Prostate gland (tissue), 2 donors: ENCODE measurements at regions not wholly inside any gene's neighbourhood (a gene's known extent, or its start where the extent isn't known, plus 50 kb on each side); places are given as distances from the start of the nearest gene placed in this dataset.

Experiments
- DNase-seq: peaks from one replicate; pipeline ENCODE4 v3.0.0-alpha.2; 2019; ENCODE audit warnings: low spot score
- H3K27ac ChIP-seq, 2 donors: fragments of 200-600 bp; sonication (generic); 2 replicates each; pipeline ENCODE4 v1.5.1; 2017 to 2019
- H3K27me3 ChIP-seq: fragments of 200-600 bp; sonication (generic); replicated peaks from 2 replicates; pipeline ENCODE4 v1.5.1; 2019; ENCODE audit not compliant: insufficient read depth
- H3K36me3 ChIP-seq, 2 donors: fragments of 200-600 bp; sonication (generic); 1 replicate in 1 of 2; 2 replicates in 1 of 2; pipeline versions ENCODE4 v1.5.1 to v1.8.1; 2017 to 2019
- H3K4me1 ChIP-seq: fragments of 200-600 bp; sonication (generic); replicated peaks from 2 replicates; pipeline ENCODE4 v1.5.1; 2019
- H3K4me3 ChIP-seq, 2 donors: fragments of 200-600 bp; sonication (generic); 2 replicates each; pipeline ENCODE4 v1.5.1; 2017 to 2019
- H3K9me3 ChIP-seq: fragments of 200-600 bp; sonication (generic); 2 replicates; pipeline ENCODE4 v1.5.1; 2017
- POLR2A ChIP-seq: fragments of 450-650 bp; IDR thresholded peaks from one replicate; pipeline ENCODE4 v1.6.1; 2016; ENCODE audit warnings: antibody characterized with exemption, mild to moderate bottlenecking
- POLR2AphosphoS5 ChIP-seq: sonication (generic); formaldehyde crosslinking; IDR thresholded peaks from one replicate; pipeline ENCODE4 v1.6.1; 2017; ENCODE audit warnings: antibody characterized with exemption
- WGBS: methylation state at CpG from one replicate; pipeline ENCODE4 v1.1.5; 2018; 5-methylcytosine and 5-hydroxymethylcytosine counted together
- intact Hi-C: fragments of 100-400 bp; cut with DNase I; formaldehyde crosslinking; loops from one replicate; pipeline ENCODE4 v1.14.2; 2022
- TF ChIP-seq, protein P1 (sequence below), 4 experiments: fragments of 200-600 bp in 2 of 4; fragments of 450-650 bp in 2 of 4; sonication (generic) in 2 of 4; IDR thresholded peaks; 1 replicate in 3 of 4; 2 replicates in 1 of 4; pipeline ENCODE4 v1.5.1; 2016 to 2019; ENCODE audit warnings: antibody characterized with exemption in 4 of 4, mild to moderate bottlenecking in 2 of 4, moderate library complexity in 2 of 4

GRCh38 chr18:50473881-50474280 lies 86.0 kb upstream of the MAPK4 start:
- H3K27ac ChIP-seq: no peak overlapping the region
- TF ChIP-seq POLR2AphosphoS5 (no peak), POLR2A (no peak)
- TF ChIP-seq, protein P1, sequence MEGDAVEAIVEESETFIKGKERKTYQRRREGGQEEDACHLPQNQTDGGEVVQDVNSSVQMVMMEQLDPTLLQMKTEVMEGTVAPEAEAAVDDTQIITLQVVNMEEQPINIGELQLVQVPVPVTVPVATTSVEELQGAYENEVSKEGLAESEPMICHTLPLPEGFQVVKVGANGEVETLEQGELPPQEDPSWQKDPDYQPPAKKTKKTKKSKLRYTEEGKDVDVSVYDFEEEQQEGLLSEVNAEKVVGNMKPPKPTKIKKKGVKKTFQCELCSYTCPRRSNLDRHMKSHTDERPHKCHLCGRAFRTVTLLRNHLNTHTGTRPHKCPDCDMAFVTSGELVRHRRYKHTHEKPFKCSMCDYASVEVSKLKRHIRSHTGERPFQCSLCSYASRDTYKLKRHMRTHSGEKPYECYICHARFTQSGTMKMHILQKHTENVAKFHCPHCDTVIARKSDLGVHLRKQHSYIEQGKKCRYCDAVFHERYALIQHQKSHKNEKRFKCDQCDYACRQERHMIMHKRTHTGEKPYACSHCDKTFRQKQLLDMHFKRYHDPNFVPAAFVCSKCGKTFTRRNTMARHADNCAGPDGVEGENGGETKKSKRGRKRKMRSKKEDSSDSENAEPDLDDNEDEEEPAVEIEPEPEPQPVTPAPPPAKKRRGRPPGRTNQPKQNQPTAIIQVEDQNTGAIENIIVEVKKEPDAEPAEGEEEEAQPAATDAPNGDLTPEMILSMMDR (IDR thresholded peaks at IDR 0.05): no peak
- DNase-seq: no peak
- H3K9me3 ChIP-seq: no peaks in the 10 kb centered on the region
- no peaks in the 10 kb centered on the region for H3K27me3 ChIP-seq
- H3K36me3 ChIP-seq: no peaks in the 10 kb centered on the region
- WGBS: 75% methylated on average over 3 of the region's 5 CpGs
- H3K4me1 ChIP-seq: no peaks in the 10 kb centered on the region
- H3K4me3 ChIP-seq: no peak overlapping the region
- intact Hi-C loops: no loop called here

DNA sequence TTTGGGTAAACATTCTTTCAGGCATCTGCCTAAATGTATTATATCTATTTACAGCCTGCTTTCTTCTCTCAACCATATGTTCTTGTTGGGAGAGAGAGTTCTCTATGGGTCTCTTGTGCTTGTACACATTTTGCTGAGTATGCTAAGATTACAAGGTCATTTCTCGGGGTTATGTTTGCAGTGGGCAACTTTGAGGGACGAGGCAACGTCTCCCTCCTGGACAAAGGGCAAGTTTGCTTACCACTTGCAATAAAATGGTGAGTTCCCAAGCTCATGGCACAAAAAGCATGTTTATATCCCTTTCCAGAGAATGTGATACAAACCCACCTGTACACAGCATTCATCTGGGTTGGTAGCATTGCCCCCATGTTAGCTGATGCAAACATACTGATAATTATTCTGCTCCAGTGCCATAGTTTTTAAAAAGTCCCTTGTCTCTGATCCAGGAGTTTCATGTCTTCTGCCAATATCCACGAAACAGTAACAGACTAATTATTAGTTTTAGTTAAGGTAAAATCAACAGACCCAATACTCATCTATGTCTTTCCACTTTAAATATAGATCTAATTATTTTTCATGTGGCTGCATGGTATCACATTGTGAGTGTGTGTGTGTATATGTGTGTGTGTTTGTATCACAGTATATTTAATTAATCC lies 84.2 kb upstream of the MAPK4 start:
- H3K27me3 ChIP-seq: no peaks in the 10 kb centered on the region
- no peak overlapping the region for H3K4me3 ChIP-seq
- H3K27ac ChIP-seq: no peak overlapping the region
- 56% methylated on average over 4 of the region's 4 CpGs for WGBS
- no peaks in the 10 kb centered on the region for H3K36me3 ChIP-seq
- H3K9me3 ChIP-seq: no peaks in the 10 kb centered on the region
- DNase-seq: no peak
- H3K4me1 ChIP-seq: no peaks in the 10 kb centered on the region
- TF ChIP-seq POLR2A (no peak), POLR2AphosphoS5 (no peak)
- TF ChIP-seq, protein P1 (IDR thresholded peaks at IDR 0.05): no peak
- intact Hi-C loops: no loop called here

- DNase-seq: no peak
- intact Hi-C loops: no loop called here
- Histone ChIP-seq H3K4me1 (no peaks in the 10 kb centered on the region), H3K27ac (no peak overlapping the region), H3K36me3 (no peaks in the 10 kb centered on the region), H3K27me3 (no peaks in the 10 kb centered on the region), H3K4me3 (no peak overlapping the region), H3K9me3 (no peaks in the 10 kb centered on the region)
- TF ChIP-seq POLR2AphosphoS5: no peak
- TF ChIP-seq, protein P1 (IDR thresholded peaks at IDR 0.05): no peak
- TF ChIP-seq POLR2A: no peak
- 27% methylated on average over 2 of the region's 2 CpGs for WGBS
Measured at GRCh38 chr18:50492097-50492496, 67.8 kb upstream of the MAPK4 start.

GRCh38 chr18:50494569-50494968 lies 65.3 kb upstream of the MAPK4 start:
- Histone ChIP-seq H3K36me3 (no peaks in the 10 kb centered on the region), H3K4me1 (no peaks in the 10 kb centered on the region), H3K27me3 (no peaks in the 10 kb centered on the region), H3K27ac (no peak overlapping the region), H3K9me3 (no peaks in the 10 kb centered on the region), H3K4me3 (no peak overlapping the region)
- no peak for DNase-seq
- TF ChIP-seq POLR2AphosphoS5: no peak
- TF ChIP-seq, protein P1 (IDR thresholded peaks at IDR 0.05): no peak
- TF ChIP-seq POLR2A: no peak
- intact Hi-C loops: no loop called here
- 82% methylated on average over 3 of the region's 3 CpGs for WGBS

- intact Hi-C loops: loop anchor here (2.0 to 10.0 kb wide), 3 partner anchors 56 to 278 kb away; partner anchors contain the start of gene MAPK4
- no peaks in the 10 kb centered on the region for H3K9me3 ChIP-seq
- H3K36me3 ChIP-seq: no peaks in the 10 kb centered on the region
- DNase-seq: no peak
- no peaks in the 10 kb centered on the region for H3K4me1 ChIP-seq
- no peaks in the 10 kb centered on the region for H3K27me3 ChIP-seq
- 88% methylated on average over 2 of the region's 2 CpGs for WGBS
- TF ChIP-seq, protein P1 (IDR thresholded peaks at IDR 0.05): no peak
- TF ChIP-seq POLR2A (no peak), POLR2AphosphoS5 (no peak)
- no peak overlapping the region for H3K27ac ChIP-seq
- no peak overlapping the region for H3K4me3 ChIP-seq
Measured at GRCh38 chr18:50506362-50506761, 53.5 kb upstream of the MAPK4 start.
